ENCODE measurements at regions not wholly inside any gene's neighbourhood (a gene's known extent, or its start where the extent isn't known, plus 50 kb on each side); places are given as distances from the start of the nearest gene placed in this dataset.
"Not testable (repeated sequence)": the region's sequence is repeated elsewhere in the genome, so short reads cannot be mapped to it uniquely, and the experiment has no call there.

DNA sequence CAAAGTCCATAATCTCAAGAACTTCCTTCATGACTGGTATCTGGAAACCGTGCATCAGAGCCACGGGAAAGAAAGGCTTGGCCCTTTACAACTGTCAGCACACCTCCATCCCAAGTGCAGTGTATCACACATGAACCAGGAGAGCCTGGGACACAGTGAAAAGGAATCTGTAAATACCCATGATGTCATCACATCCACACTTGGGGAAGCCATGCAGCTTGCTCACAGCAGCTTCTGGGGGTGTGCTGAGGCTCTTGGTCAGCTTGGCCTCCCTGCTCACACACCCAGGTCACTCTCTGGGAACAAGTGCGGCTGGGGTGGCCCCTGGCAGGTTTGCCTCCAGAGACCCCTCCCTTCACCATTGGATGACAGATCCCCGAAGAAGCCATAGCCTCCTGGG is 51.6 kb upstream of the ASAH2B start:
- DNase-seq (ENCODE audit: low read depth) = peak; percentile 1

DNA sequence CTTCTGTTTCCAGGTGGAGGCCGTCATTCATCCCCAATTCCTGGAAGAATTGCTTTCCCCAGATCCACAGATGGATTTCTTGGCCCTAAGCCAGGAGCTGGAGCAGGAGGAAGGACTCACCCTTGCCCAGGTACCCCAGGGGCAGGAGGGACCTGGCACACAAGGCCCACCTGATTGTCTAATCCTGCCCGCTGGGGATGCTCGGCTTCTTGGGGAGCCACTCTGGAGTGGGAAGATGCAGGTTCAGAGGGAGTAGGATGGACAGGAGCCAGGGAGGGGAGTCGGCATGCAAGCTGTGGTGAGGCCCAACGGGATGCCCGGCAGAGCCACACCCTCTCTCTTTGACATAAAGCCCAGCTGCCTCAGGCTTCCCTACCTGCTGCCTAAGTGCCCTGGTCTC is 55.4 kb upstream of the ASAH2B start:
- DNase-seq (ENCODE audit: low read depth); H3K4me3 ChIP-seq (ENCODE audit: low read length): not testable (repeated sequence)

More for the DNA sequence above, 51.6 kb upstream of the ASAH2B start:
- H3K4me3 ChIP-seq (ENCODE audit: low read length) = not testable (repeated sequence)

DNA sequence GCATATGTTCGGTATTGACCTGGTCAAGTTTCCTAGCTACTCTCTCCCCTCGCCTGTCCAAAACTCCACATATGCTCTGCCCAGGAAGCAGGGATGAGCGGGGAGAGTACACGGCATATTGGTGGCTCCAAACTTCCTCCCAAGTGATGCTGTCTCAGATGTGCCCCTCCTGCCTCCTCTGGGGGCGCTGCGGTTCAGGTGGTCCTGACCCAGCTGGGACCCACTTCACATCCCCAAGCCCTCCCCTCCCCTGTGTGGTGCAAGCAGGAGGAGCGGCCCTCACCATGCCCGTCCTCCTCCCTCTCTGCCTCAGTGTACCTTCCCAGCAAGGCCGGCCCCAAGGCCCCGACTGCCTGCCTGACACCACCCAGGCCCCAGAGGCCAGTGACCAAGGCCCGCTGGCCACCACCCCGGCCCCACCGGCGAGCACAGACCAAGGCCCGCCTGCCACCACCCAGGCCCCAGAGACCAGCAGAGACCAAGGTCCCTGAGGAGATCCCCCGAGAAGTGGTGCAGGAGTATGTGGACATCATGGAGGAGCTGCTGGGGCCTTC is 56.5 kb upstream of the ASAH2B start:
- DNase-seq (ENCODE audit: low read depth) = not testable (repeated sequence)

DNA sequence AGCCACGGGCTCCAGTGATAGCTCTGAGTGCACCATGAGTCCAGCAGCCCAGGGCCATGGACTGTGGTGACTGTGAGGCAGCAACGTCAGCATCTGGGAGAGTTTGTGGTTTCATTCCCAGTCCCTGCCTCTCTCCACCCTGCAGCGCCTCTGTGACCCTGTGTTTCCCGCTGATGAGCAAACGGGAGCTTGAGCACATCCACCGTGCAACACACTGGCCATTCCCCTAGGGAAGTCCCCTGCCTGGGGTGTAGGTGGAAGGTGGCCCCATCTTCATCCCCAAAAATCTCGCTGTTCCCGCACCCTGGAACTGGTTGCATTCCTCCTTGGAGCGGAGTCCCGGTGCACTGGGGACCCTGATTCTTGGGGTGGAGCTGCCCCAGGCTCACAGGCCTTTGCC is 56.9 kb upstream of the SGMS1 start:
- DNase-seq (ENCODE audit: low read depth) = not testable (repeated sequence)

More for the DNA sequence above, 56.5 kb upstream of the ASAH2B start:
- H3K4me3 ChIP-seq (ENCODE audit: low read length) = not testable (repeated sequence)

DNA sequence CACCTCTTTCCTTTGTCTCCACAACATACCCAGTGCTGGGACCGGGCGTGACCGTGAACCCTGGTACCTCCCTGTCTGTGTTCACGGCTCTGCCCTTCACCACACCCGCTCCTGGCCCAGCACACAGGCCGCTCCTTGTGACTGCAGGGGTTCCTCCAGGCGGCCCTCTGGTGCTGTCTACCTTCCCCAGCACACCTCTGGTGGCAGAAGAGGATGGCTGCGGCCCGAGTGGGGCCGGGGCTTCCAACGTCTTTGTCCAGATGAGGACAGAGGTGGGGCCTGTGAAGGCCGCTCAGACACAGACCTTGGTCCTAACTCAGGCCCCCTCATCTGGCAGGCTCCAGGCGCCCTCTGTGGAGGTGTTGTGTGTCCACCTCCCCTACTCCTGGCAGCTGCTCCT is 55.4 kb upstream of the SGMS1 start:
- no peak for DNase-seq (ENCODE audit: low read depth)
- TF ChIP-seq, protein P1, sequence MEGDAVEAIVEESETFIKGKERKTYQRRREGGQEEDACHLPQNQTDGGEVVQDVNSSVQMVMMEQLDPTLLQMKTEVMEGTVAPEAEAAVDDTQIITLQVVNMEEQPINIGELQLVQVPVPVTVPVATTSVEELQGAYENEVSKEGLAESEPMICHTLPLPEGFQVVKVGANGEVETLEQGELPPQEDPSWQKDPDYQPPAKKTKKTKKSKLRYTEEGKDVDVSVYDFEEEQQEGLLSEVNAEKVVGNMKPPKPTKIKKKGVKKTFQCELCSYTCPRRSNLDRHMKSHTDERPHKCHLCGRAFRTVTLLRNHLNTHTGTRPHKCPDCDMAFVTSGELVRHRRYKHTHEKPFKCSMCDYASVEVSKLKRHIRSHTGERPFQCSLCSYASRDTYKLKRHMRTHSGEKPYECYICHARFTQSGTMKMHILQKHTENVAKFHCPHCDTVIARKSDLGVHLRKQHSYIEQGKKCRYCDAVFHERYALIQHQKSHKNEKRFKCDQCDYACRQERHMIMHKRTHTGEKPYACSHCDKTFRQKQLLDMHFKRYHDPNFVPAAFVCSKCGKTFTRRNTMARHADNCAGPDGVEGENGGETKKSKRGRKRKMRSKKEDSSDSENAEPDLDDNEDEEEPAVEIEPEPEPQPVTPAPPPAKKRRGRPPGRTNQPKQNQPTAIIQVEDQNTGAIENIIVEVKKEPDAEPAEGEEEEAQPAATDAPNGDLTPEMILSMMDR (IDR thresholded peaks at IDR 0.05; ENCODE audit: insufficient read depth, low read depth, low read length, missing control alignments) = no peak

More for the DNA sequence above, 56.9 kb upstream of the SGMS1 start:
- not testable (repeated sequence) for H3K4me3 ChIP-seq (ENCODE audit: low read length)

DNA sequence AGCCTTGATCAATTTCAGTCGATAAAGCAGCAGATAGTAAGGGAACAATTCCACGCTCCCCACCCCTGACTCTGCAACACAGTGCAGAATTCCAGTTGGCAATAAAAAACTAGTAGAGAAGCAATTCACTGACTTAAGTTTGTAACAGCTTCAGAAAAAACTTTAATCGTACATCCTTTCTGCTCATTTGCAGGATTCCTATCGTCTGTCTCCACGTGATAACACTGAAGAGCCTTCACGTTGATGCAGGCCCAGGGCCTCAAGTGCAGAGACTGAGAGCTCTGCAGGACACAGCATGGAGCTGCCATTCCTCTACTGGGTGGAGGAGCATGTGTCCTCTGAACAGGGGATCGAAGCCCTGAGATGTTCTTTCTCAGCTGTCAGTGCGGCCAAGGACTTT is 51.8 kb upstream of the SGMS1 start:
- DNase-seq (ENCODE audit: low read depth); H3K4me3 ChIP-seq (ENCODE audit: low read length): not testable (repeated sequence)

More for the DNA sequence above, 55.4 kb upstream of the SGMS1 start:
- H3K4me3 ChIP-seq (ENCODE audit: low read length) = no peak overlapping the region

DNA sequence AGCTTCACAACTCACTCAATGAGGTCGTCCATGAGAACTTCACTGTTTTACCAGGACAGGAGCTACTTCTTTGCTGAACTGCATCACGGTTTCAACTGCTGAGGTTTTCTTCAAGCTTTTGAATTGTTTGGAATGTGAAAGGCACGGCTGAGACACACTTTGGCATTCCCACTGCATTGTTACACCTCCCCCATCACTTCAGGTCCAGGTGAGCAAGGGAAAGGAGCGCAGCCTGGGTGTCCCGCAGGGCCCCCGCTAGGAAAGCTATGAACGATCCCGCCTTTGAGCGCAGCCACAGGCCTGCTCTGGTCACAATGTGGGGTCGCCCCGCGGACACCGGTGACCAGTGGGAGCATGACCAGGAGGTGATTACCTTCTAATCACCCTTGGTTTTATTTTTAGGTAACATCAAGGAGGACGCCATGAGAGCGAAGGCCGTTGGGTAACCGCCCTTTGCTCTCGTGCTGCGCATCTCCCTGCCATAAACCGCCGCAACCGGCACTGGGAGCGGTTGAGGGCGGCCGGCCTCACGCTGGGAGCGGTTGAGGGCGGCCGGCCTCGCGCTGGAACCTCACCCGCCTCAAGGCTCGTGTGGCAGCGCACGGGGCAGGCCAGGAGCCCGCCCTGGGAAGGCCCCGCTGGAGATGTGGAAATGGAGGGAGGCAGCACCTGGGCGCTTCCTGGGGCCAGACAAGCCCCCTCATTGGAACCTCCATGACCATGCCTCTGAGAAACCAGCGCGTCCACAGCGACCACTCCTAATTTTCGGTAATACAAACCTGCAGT is 50.9 kb upstream of the SGMS1 start:
- TF ChIP-seq, protein P1 (IDR thresholded peaks at IDR 0.05; ENCODE audit: insufficient read depth, low read depth, low read length, missing control alignments) = no peak
- DNase-seq (ENCODE audit: low read depth) = no peak
- H3K4me3 ChIP-seq (ENCODE audit: low read length) = no peak overlapping the region
